ENCODE measurements at regions not wholly inside any gene's neighbourhood (a gene's known extent, or its start where the extent isn't known, plus 50 kb on each side); places are given as distances from the start of the nearest gene placed in this dataset.

DNA sequence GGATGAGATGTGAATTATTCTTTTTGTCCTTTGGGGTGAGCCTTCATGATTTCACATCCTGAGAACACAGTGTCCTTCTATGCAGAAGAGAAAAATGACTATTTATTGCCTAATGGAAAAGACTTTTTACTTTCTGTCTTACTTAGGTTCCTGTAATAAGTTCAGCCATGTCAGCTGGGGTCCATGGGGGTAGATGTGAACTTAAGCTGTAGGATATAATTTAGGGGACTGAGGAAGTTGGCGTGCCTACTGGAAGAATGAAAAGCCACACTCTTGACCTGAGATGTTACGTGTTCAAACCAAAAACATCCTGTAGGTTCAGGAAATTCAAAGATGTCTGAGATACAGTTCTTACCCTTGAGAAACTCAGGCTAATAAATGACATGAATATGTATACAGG is 660.5 kb downstream of the TOX3 start:
- no peak for DNase-seq

DNA sequence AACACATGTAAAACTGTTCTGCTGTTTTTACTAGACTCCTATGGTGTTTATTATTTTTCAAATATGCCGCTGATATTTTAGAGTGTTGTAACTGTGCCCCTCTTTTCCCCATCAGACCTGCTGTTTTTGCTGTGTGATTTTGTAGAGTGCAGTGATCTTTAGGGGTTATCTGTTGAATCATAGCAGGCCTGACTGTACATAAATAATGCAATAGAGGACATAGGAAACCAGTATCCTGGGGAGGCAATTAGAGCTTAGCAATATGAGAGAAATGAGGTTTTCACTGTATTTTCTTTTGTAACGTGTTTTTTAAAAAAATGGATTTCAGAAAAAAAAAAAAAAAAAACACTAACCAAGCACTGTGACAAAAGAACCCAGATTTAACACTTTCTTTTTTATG is 662.2 kb downstream of the TOX3 start:
- no peak for DNase-seq

DNA sequence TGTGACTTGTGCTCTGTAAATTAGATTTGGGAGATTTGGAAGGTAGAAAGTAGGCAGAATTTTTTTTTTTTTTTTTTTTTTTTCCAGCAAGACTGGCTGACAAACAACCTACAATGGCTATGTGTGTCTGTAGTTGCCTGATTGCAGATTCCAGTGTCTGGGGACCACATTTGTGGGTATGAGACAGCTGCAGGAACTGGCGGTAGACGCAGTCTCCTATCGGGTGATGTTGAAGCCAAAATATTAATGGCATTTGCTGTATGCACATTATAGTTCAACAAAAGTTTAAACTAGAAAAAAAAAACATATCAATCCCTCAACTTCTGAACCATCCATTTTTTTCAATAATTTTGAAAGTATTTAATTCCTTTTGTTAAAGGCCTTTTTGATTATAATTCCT is 665.2 kb downstream of the TOX3 start:
- no peak for DNase-seq

DNA sequence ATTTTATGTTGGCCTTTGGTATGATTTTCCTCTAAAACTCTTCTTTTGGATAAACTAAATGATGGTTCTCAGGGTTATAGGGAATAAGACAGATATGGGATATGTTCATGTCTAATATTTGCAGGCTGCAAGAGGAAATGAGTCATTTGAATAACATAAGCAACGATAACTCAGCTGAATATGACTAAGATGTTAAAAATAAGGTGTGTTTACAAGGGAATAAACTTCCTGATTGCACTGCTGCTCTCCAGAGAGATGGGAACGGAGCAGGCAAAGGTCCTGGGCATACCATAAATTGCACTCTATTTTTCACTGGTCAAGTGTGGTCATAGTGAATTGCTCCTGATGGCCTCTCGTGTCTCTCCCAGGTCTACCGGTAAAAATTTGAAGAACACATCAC is 666.2 kb downstream of the TOX3 start:
- DNase-seq, result no peak

DNA sequence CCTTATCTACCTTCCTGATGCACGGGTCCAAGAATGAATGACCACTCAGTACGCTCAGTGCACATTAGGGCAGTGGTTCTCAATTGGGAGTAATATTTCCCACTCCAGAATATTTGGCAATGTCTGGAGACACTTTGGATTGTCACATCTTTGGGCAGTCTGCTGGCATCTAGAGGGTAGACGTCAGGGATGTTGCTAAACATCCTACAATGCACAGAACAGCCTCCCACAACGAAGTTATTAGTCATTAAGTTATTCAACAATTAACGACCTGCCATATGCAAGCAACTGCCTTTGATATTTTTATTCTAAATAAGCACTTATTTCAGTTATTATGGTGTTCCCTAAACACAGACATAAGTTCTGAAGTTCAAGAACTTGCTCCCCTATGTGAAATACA is 669.3 kb downstream of the TOX3 start:
- no peak for DNase-seq

DNA sequence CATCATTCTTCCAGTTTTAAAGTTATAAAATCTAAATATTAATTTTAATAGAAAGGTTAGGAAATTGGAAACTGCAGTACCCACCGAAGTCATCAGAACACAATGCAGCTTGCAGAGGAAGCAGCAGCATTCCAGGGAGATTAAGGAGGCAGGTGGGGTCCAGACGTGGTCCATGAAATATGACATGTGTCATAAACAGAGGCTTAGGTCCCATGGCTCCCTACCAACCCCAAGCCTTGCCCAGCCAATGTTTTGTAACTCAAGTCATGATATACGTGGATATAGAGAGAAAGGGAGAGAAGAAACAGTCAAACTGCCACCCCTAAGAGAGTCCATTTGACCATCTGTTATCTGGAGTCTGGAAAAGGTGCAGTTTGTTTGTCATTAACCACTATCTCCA is 670.0 kb downstream of the TOX3 start:
- no peak for DNase-seq

DNA sequence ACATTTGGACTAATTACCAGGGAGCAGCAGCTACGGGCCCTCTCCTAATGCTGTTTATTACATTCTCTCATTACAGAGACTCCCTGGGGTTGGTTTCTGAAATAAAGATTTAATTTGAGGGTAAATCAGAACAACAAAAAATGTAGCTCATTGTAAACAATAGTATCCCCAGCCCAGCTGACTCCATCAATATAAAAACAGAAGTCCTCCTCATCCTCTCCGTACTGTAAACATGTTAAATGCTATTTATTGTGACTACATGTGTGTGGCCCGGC is 670.4 kb downstream of the TOX3 start:
- no peak for DNase-seq

DNA sequence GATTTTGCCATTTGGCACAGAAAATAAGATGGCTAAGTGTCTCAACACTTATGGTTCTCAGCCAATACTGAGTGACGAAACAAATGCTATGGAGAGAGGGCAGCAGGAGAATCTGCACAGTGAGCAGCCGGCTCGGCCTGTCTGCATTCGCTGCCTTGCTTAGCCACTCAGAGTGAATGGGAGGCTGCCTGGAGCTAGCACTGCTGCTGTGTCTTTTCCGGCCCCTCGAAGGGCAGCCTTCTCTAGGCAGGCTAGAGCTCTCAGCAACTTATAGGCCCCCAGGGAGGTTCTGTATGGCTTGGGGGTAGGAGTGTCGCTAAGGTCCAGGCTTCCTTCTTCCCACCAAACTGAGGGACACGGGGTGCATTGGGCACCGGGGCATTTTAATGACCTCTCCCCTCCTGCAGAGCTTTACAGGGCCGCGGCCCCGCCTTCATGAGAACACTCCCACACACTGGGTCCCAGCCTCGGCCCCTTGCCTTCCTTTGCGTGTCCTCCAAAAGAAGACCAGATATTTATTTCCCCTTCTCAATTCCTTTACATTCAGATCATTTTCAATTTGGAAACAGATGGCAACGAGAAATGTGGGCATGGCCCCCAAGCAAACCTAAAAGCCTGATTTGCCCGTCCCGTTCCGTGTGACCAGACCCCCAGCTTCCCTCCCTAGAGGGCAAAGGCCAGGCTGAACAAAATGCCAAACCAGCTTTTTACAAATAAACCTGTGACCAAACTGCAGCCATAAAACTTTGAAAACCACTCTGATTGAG is 670.9 kb downstream of the TOX3 start:
- no peak for DNase-seq

DNA sequence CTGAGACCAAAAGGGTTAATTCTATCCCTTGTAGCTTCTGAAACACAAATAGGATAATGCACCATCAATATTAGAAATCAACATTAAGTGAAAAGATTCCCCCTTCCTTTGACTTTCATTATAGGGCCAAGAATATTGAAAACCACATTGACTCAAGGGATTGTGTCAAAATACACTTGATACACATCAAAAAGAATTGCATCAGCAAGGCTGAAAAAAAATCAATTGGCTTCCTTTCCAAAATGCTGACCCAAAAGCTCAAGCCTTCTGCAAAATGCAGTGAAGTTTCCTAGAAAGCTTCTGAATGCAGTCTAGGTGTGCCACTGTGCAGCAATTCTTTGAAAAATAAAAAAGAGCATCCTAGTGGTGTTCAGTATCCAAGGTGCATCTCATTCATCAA is 674.4 kb downstream of the TOX3 start:
- no peak for DNase-seq

DNA sequence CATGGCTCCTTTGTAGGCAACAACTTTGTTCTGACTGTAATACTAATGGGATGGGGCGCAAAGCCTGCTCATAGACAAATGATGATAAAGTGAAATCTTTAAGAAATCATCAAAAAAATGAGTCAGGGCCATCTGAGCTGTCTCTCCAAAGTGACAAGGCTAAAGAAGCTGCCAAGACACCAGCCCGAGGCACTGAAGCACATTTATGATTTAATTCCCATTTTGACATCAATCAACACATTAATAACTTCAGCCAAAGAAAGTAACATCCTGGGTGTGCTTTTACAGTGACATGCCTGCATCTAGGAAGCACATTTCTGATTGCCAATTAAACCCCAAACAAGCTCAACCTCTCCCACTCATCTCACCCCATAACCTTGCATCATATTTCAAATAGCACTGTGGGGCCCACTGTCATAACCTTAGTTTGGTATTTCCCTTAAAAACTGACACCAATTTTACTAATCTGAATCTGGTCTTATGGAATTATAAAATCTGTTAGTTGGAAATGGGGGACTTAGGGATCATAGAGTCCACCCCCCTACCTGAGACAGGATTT is 676.6 kb downstream of the TOX3 start:
- DNase-seq, result no peak

DNA sequence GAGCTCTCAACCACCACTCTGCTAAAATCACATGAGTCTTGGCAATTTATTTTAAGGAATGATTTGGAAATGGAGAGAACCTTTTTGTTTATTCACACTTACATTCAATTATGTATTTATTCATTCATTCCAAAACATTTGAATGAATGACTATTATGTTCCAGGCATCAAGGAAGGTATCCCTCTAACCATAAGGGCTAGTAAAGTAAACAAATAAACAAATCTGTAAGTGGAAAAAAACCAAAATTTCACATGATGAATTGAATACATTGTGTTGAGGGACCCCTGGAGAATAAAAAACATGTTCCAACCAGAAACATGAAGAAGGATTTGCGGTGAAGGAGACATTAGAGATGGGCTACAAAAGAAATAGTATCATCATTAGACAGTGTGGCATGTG is 677.8 kb downstream of the TOX3 start:
- no peak for DNase-seq

DNA sequence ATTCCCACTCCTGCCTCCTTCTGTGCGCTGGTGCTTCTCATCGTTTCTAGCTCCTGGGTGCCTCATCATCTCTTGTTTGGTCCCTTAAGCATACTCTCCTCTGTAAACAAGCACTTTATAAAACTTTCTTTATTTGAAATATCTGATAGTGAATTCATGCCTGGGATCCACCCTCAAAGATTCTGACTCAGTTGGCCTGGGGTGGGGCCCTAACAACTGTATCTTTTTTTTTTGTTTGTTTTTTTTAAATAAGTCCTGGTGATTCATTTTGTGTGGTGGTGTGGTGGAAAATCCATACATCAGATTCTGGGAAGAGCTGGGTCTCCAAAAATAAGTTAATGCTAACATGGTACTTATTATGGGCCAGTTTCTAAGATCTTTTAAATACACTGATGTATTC is 678.3 kb downstream of the TOX3 start:
- no peak for DNase-seq

DNA sequence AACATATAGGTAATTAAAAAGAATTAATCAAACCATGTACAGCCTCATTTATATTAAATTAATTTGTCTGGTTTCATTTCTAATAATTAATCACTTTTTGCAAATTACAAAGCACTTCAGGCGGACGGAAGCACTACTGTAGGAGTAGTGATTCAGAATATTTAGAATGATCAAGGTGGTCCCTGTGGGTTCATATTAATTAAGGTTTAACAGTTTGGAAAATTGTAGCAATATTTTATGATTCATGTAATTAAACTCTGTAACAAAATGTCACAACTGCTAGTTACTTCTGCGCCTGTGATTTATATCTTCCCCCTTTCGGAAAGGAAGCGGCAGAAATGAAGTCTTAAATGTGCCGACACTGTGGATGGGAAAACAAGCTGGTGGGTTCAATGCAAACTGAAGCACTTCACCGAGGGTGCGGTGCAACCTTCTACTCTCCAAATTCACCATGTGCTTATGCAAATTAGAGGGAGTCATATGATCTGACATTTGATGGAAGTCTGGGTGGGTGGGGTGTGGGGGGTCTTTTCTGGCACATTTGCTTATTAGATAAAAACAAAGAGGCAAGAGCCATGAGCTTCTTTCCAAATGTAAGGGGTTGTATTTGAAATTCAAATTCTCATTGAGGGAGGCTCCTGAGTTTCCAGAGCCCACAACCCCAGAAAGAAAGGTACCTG is 679.4 kb downstream of the TOX3 start:
- no peak for DNase-seq

DNA sequence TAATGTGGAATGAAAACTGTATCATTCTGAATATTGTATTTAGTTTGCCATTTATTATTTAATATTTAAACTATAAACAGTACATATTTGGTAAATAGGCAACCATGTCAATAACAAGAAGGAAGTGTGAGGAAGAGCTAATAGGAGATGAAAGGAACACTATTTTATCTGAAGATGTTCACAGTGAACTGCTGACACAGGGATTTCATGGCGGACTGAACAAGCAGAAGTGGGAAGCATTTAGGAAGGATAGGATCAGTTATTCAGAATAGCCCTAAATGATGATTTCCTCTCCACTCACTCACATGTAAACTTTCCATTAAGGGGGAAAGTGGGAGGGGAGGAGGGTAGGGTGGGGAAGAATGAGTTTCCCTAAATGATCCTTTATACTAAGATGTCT is 682.4 kb downstream of the TOX3 start:
- no peak for DNase-seq

DNA sequence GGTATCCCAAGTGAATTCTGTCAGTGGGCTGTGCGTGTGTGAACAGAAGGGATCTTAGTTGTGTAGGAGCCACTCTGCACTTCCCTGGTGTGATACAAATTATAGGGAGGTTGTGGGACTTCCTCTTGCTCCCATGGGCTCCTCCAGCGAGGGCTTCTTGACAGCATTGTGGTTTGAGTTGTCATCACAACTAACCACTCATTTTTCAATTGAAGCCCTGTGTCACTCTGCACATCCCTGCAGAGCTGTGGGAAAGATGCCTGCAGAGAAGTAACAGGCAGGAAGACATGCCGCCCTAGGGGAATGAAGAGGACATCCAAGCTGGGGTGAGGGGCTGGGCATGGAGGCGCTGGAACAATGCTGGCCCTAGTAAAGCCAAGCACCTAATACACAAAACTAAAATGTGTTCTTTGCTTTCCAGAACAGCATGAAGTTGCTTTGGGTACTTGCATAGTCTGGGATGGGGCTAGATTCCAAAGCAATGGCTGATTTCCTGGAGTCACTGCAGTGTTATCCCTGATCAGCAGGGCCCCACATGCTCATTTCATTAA is 692.5 kb downstream of the TOX3 start:
- DNase-seq, result no peak

DNA sequence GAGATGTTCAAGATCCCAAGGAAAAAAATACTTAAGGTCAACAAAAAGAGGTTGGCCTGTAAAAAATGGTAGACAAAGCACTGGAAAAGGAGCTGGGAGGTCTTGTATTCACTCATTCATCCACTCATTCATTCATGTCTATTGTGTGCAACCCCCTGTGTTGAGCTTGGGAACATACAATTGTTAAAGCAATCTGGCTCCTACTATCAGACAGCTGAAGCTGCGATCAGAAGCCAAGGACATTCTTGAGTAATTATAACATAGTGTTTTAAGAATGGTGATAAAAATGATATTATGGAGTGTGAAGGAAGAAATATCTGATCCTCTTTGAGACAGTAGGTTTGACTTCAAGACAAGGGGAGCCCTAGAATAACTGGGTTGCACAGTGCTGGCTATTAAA is 693.4 kb downstream of the TOX3 start:
- no peak for DNase-seq

DNA sequence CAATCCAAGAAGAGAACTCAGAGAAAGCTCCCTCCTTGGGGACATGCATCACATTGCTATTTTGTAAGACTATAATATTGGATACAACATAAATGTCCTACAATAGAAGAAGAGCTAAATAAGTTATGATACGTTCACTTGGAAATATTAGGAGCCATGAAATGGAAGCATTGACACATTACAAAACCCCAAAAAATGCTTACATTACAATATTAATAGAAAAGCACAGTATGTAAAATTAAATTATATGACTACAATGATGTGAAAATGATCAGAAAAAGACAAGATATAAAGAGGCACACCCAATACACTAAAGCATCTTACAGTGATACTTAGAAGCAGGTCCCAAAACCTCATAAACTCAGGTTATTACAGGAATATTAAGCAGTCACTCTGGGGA is 694.1 kb downstream of the TOX3 start:
- DNase-seq, result no peak

DNA sequence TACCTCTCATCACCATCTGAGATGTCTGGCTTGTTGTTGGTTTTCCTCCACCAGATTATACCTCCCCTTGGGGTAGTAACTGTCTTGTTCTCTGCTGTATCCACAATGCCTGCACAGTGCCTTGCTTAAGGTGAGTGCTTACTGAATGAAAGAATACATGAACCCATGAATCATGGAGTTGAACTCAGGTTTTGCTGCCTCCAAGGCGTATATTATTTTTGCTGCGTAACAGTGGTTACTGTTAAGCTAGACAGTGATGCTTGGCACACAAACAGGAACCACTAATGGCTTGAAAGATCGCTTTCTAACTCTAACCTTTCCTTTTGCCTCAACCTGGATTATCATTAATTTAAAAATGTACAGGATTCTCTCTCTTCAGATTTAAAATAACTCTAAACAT is 695.8 kb downstream of the TOX3 start:
- DNase-seq, result no peak

DNA sequence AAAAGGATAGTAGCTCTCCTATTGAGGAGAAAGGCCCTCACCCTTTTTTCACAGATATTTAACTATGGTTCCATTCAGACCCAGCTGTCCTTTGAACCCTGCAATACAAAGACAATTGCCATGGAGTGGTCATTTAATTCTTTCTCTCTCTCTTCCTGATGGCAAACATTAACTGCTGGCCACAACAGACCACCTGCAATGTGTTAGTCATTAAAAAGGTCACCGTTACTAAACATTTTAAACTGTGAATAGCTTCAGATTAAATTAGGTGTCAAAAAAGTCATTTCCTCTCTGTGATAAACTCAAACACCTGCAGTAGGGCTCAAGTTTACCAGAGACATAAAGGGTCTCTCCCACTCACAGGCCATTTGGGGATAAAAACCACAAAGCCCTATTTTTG is 697.2 kb downstream of the TOX3 start:
- no peak for DNase-seq

DNA sequence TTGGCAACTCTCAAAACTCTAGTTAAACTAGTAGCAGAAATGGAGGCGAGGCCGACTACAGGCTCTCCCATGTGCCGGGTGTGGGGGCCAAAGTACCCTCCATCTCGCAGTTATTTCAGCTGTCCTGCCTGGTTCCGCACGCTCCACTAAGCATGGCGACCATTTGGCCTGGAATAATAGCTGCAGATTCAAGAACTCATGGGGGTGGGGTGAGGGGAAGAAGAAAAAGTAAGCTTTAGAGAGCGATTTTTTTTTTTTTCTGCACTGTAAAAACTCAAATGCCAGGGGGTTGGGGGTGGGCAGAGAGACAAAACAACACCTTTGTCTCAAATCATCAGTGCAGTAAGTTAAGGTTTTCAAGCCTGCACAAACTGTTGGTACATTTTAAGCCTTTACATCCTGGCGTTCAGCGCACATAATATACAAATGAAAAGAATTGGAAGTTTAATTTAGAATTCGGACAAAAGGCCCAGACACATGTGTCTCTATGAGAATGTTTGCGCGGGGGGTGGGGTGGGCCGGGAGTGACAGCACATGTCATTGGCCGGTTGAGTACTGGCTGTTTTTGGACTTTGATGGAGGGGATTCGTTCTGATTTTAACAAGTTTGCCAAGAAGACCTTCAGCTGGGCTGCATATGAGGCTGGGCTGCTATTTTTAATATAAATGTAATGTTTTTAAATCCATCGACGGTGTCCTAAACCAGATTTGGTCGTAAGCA is 694.7 kb upstream of the SALL1 start:
- DNase-seq, result no peak

DNA sequence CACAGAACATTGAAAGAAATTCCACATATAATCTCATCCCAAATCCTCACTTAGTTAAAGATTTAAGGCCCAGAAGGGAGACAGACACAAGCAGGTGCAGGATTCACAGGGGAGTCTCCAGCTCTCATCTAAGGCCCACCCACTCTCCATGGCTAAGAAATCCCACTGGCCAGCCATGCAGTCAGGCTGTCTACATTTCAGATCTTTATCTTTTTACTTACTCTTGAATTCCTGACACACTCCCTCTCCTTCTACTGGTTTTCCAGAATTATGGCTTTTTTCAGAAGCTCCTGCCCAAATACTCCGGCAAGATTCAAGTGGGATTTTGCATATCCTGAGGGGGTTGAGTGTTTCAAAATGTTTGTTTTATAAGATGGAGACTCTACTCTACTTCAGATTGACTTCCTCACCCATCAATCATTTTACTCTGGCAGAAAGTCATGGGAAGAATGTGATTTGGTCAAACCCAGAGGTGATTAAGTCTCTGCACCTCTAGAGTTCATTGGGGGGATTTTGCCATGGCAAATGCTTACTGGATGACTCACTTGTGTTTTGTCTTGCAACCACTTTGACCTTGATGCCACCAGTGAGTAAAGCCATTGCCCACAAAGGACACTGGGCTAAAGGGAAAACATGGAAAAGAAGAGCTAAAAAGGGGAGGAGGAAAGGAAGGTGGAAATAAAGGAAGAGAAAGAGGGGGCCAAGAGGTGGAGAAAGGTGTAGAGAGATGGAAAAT is 688.8 kb upstream of the SALL1 start:
- DNase-seq, result no peak

DNA sequence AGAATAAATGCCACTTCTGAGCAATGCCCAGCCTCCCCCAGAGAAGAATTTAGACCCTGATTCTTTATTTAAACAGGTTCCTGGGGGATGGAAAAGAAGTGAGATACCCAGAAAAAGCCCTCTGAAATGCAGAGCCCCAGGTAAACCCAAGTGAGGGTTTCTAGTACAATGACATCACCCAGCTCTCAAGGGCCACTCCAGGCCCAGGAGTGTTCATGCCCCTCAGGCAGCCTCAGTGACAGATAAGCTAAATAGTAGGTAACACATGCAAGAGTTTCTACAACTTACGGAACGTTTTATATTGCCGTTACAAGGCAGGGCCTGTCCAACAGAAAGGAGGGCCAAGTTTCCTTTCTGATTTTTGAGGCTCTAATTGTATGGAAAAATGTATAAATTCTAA is 683.7 kb upstream of the SALL1 start:
- no peak for DNase-seq

DNA sequence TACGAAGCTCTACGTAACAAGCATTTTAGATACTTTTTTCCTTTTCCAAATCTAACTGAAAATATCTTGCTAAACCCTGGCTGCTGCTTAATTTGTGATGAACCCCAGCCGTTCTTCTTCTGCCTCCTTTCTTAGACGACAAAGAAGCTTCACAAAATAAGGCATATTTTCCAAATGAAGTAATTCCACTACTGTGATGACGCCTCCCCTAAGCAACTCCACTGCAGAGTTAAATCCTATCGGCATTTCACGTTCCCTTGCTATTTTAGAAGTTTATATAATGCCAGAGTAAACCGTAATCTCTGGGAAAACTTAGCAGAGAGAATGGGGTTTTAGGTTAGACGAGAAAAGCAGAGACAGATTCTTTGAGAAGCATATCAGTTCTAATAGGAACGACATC is 683.1 kb upstream of the SALL1 start:
- no peak for DNase-seq
